HG03039 (cell line): ENCODE measurements at regions not wholly inside any gene's neighbourhood (a gene's known extent, or its start where the extent isn't known, plus 50 kb on each side); places are given as distances from the start of the nearest gene placed in this dataset.

Experiments used
- ATAC-seq: cut with Tn5 transposase; IDR thresholded peaks from one replicate; pipeline ENCODE4 v1.9.1; 2021; ENCODE audit warnings: mild to moderate bottlenecking, moderate library complexity; ENCODE audit not compliant: unreplicated experiment

GRCh38 chr3:159828542-159828943 lies 160.1 kb upstream of the IL12A start:
- no peak for ATAC-seq

DNA sequence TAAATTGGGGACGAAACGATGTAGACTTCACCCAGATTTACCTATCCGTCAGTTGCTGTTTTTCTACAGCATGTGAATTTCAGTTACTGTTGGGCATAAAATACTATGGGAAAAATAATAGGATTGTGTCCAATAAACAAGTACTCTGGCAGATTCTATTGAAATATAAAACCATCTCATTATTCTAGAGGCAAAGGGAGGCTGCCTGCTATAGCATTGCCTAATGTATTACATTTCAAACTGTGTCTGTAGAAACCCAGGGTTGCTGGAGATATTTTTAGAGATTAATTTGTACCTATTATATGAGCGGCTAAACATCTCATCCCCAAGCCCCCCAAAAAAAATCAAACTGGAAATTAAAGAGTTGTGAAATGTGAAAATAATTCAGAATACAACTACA lies 159.6 kb upstream of the IL12A start:
- no peak for ATAC-seq

DNA sequence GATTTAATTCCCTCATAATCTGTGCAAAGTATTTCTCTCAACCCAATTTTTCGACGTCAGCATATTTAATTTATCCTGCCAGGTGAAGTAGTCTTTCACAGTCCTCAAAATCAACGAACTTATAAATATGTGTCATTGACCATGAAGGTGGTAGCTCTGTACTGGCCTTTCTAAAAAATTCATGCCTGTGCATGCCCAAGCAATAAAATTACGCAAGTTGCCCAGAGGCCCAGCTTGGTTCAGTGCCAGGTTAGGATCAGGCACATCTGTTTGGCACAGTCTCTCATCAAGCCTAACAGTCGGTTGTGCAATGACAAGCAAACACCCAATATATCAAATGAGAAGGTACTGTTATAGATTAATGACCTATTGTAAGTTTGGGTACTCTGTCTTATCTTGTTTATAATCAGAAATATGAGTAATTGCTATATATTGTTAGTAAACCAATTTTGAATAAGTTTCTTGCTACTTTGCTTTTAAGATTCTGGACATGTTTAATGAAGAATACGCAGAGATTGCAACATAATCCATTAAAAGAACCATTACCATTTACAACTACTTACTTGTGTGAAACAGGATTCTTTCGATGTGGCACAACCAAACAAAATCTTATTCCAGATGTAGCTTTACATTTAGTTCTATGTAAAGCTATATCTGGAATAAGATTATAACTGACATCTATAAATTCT lies 159.0 kb upstream of the IL12A start:
- no peak for ATAC-seq

DNA sequence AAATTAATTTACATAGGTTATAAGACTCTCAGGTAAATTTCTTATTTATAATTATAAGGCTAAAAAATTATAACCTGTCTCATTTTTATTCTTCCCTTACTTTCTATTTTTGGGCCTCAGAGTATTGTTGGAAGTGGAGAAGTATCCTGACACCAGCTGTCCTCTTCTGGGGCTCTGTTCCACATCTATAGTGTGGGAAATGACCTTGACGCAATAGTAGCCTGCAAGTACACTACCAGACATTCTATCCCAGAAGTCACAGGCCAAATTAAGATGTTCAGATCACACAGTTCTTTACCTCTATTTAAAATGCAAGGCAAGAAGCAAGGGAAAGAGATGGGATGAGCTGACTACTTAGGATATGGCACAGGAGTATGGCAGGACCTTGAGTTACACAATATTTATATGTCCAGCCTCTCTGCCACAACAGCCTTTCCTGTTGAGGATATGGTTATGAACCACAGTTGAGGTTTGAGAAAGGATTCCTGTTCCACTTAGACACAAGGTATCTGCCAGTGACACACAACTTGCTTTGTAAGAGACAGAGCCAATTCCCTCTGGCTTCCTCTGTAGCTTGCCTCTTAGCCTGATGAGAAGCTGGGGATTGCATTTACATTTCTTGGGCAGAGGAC lies 158.0 kb upstream of the IL12A start:
- ATAC-seq = no peak

GRCh38 chr3:159831466-159831865 lies 157.2 kb upstream of the IL12A start:
- peak; percentile 48 for ATAC-seq

DNA sequence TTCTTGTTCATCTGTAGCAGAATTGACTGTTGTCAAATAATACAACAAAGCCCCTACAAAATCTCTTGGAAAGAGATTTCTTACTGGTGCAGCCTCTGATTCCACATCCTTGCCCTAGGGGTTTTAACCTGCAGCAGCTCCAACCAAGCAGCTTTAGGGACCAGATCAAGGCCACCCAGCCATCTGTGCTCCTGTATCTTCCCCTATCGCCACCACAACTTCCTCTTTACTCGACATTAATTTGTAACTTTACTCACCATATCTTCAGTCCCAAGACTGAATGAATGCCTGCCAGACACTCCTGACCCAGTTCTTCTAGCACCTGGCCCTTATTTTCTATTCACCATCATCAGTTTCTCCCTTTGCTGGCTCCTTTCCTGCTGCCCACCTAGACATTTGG lies 156.6 kb upstream of the IL12A start:
- peak; percentile 81 for ATAC-seq

DNA sequence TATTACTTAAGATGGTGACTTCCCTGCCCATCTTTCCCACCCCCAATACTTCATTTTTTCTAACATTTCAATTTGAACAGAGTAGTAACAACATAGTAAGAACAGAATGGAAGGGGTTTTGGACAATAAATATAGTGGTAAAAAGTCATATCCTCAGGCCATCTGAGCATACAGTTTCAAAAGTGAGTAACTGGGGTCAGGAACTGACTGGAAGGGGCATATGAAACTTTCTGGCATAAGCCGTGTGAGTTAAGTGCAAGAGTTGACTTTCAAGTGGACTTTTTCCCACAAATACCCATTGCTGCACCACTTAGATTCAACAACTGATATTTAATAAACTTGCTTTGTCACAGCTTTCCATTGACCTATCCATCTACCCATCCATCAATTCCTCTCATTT lies 153.5 kb upstream of the IL12A start:
- no peak for ATAC-seq

GRCh38 chr3:159837725-159838124 lies 150.9 kb upstream of the IL12A start:
- ATAC-seq = no peak

DNA sequence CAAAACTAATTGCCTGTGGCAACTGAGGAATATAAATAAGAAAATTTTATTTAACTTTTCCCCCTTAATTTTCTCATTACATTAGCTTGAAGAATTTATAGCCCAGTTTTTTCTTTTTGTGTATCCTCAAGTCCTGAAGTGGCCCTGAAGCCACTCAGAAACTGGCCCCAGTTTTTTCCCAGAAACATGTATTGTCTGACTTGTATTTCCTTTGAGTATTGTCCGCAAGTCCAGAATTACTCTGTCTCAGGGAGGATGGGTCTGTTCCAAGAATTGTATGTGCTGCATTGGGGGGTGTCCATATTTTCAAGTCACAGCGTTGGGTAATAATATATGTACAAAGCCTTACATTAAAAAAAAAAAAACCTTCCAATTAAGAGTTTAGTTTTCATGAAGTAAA lies 149.7 kb upstream of the IL12A start:
- ATAC-seq = no peak

DNA sequence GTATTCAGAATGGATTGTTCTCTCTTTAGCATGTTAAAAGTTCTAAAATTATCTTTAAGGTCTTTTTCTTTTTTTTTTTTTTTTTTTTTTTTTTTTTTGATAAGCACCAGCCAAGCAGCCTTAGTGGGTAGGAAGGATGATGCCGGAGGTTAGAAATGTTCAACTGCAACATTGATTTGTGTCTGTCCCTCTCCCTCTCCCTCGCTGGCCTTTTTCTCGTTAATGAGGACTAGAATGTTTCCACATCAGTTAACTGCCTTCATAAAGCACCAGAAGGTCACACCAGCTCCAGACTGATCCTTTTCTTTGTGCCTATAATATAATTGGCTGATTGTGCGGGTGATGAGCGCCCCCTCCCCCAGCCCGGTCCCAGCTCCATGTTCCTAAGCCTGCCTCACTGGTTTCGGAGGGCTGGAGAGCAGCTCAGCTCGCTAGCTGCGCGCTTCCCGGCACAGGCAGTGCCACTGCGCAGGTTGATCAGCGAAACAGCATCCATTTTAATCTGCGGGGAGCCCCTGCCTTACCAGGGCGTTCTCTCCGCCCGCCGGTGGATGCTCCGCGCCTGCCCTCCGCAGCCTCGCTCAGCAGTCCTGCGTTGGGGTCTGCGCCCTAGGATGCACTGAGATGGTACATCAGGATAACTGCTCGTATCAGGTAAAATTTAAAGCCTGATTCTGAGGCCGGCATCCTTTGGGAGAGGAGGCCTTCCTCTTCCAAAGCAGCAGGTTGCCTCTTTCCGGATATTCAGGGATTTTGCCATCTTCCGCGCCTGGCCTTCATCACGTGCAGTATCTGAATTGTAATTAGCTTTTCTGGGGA lies 148.9 kb upstream of the IL12A start, which contains the start of gene SCHIP1:
SCHIP1 (plus strand) TSS at position 301 of the 819 bp plus-strand sequence.
- ATAC-seq = no peak

- no peak for ATAC-seq
Measured at GRCh38 chr3:159840703-159841299, 147.8 kb upstream of the IL12A start.

- ATAC-seq = no peak
Measured at GRCh38 chr3:159841766-159842165, 146.9 kb upstream of the IL12A start.

DNA sequence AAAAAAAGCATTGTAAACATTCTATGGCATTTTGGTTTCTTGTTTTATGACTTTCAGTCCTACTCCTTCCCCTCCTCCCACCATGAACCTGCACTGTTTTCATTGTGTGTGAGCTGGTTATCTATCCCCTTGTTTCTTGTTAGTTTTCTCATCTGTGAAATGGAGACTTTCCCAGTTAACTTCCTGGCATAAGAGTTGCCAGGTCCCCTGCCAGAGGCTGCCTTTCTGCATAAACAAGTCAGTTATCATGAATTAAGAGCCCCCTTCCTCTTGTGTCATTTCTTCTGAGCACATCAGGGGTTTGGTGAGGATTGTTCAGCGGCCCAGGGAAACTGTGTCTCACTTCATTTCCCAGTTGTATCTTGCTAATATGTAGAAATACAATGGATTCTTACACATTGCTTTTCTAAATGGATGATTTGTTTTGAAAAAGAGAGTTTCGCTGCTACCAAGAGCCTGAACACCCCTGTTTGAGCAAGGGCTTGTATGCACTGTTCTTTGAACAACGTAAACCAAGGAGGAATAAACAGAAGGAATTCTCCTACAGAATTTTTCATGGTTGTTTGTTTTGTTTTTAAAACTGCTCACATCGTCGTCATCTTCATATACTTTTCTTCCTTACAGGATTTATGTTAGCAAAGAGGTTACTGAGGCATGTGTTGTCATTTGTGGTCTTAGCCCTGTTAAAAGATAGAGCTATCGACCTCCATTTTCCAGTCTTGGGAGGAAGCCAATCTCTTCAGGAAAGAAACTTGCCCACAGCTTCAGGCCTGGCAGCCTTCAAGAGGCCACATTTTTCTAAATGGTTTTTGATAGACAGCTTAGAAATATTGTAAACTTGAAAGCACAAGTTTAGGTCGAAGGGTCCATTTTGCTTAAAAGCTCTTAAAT lies 144.6 kb upstream of the IL12A start:
- ATAC-seq = no peak

DNA sequence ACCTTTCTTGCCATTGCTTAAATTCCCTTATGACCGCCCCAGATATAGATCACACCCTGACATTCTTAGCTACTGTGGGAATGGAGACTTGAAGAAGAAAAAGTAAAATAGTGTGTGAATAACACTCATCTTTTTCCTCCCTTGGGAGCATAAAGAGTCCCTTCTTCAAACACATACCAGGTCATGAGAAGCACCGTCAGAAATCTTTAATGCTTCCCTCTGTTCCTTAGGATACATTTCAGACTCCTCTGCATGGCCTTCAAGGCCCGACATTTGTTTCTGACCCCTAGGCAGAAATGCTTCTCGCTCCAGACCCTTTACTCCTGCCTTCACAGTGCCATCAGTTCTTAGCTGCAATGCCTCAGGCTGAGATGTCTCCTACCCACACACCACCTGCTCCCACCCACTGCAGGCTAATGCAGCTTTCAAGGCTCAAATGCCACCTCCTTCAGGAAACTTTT lies 143.8 kb upstream of the IL12A start:
- ATAC-seq = no peak

- ATAC-seq = no peak
Measured at GRCh38 chr3:159845737-159846136, 142.9 kb upstream of the IL12A start.

- no peak for ATAC-seq
Measured at GRCh38 chr3:159846255-159846654, 142.4 kb upstream of the IL12A start.

- ATAC-seq = no peak
Measured at GRCh38 chr3:159848348-159849118, 140.1 kb upstream of the IL12A start.

GRCh38 chr3:159850481-159850880 lies 138.2 kb upstream of the IL12A start:
- ATAC-seq = no peak

- no peak for ATAC-seq
Measured at GRCh38 chr3:159852266-159852665, 136.4 kb upstream of the IL12A start.
